BJ (cell line): ENCODE measurements at regions not wholly inside any gene's neighbourhood (a gene's known extent, or its start where the extent isn't known, plus 50 kb on each side); places are given as distances from the start of the nearest gene placed in this dataset.
A peak's percentile ranks its signal among the peaks of the same experiment; 100 is the strongest.

Experiments
- CTCF ChIA-PET: fragments of 350-600 bp; formaldehyde crosslinking; extraction: SDS; loops from one replicate; lab custom pipeline; 2021; ENCODE audit warnings: antibody characterized with exemption, inconsistent platforms; lab: Yijun Ruan, JAX
- POLR2A ChIA-PET: fragments of 300-600 bp; sonication (Branson Sonifier 250); formaldehyde crosslinking; extraction: SDS; loops from one replicate; lab custom pipeline; 2021; ENCODE audit warnings: antibody characterized with exemption; lab: Charles Lee
- DNase-seq: peaks from one replicate; pipeline ENCODE4 v3.0.0-alpha.2; 2011; ENCODE audit warnings: low read depth
- H3K27me3 ChIP-seq: 2 replicates; pipeline ENCODE4 v1.6.0; 2011; ENCODE audit warnings: low read length; ENCODE audit not compliant: control insufficient read depth, insufficient read depth
- H3K36me3 ChIP-seq: 2 replicates; pipeline ENCODE4 v1.5.1; 2011; ENCODE audit warnings: low read length; ENCODE audit not compliant: control insufficient read depth, insufficient read depth
- H3K4me3 ChIP-seq: 2 replicates; pipeline ENCODE4 v1.5.1; 2011; ENCODE audit warnings: low read depth, mild to moderate bottlenecking, control low read depth, low read length
- CTCF ChIP-seq: IDR thresholded peaks from 2 replicates; pipeline ENCODE4 v1.5.1; 2011; ENCODE audit warnings: low read depth, mild to moderate bottlenecking, control low read depth, inconsistent platforms, low read length, moderate library complexity; ENCODE audit not compliant: insufficient read depth

DNA sequence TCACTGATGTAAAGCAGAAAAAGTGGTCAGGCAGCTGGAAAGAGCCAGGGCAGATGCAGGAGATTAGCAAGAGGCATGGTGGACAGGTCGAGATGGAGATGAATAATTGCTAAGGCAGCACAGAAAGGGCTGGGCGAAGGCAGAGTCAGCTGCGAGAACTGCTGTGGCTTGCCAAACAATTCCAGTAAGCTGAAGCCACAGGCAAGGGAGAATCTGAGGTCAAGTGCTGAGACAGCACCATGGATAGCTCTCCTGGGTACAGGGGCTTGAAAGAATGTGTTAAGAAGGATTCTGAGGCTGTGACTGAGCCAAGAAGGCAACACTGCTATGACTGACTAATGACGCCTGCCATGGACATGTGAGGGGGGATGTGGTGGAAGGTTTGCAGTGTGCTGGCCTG, 220.8 kb upstream of the FOXA2 start:
- TF ChIP-seq CTCF, result no peak
- ChIA-PET CTCF (interaction anchor here (0.6 kb wide), 1 partner anchor 18 kb away, joined by 4 read pairs; no protein-coding TSS in a partner anchor), POLR2A (no interaction called here)
- Histone ChIP-seq H3K4me3 (no peak overlapping the region), H3K27me3 (peaks cover 2% of the 10 kb centered on the region), H3K36me3 (no peaks in the 10 kb centered on the region)
- DNase-seq, result peak; percentile 50

DNA sequence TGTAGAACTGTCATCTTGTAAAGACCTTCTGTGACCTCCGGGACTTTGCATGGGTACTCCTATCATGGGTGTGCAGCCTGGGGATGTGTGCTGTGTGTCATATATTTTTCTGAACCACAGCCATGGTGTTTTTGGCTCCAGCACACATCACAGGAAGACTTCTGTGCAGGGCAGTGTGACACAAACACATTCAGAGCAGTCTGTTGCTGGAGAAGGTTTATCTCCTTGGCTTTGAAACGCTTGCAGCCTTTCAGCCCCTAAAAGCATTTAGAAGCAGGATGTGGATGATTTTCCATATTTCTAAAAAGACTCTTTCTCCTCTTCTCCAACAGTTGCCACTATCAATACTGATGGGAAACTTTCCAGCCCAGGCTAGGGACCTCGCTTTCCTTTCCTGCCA, 221.6 kb upstream of the FOXA2 start:
- POLR2A ChIA-PET, result no interaction called here

GRCh38 chr20:22807045-22807444, 222.7 kb upstream of the FOXA2 start:
- Histone ChIP-seq H3K27me3 (peaks cover 2% of the 10 kb centered on the region), H3K4me3 (no peak overlapping the region), H3K36me3 (no peaks in the 10 kb centered on the region)
- POLR2A ChIA-PET, result no interaction called here
- no peak for TF ChIP-seq CTCF
- CTCF ChIA-PET, result no interaction called here
- DNase-seq, result no peak

More for the DNA sequence above, 221.6 kb upstream of the FOXA2 start:
- H3K27me3 ChIP-seq, result peaks cover 2% of the 10 kb centered on the region
- no peak overlapping the region for H3K4me3 ChIP-seq
- no peaks in the 10 kb centered on the region for H3K36me3 ChIP-seq
- CTCF ChIA-PET, result no interaction called here
- TF ChIP-seq CTCF, result no peak
- no peak for DNase-seq

DNA sequence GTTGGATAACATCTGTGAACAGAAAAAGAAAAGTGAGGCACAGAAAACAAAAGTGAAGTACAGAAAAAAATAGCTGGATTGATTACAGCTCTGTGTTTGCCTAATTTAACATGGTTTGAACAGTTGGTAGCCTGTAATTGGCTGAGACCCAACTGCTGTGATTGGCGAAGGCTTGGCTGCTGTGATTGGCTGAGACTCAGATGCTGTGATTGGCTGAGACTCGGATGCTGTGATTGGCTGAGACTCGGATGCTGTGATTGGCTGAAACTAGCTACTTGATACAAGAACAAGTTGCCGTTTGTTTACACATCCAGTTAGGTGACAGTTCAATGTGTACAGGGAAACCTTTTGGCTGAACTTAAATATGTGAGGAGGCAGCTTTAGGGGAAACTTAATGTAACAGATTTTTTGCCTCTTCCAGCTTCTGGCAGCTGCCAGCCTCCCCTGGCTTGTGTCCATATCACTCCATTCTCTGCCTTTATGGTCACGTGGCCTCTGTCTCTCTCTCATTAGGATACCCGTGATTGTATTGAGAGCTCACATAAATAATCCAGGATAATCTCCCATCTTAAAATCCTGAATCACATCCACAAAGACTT, 223.4 kb upstream of the FOXA2 start:
- CTCF ChIA-PET, result no interaction called here
- no peak for TF ChIP-seq CTCF
- POLR2A ChIA-PET, result no interaction called here
- no peaks in the 10 kb centered on the region for H3K36me3 ChIP-seq
- no peaks in the 10 kb centered on the region; the same call in 1 of the 2 replicates for H3K27me3 ChIP-seq
- no peak for DNase-seq
- no peak overlapping the region for H3K4me3 ChIP-seq

GRCh38 chr20:22808628-22809027, 224.3 kb upstream of the FOXA2 start:
- no peaks in the 10 kb centered on the region for H3K27me3 ChIP-seq
- ChIA-PET POLR2A (no interaction called here), CTCF (interaction anchor here (1.0 kb wide), 1 partner anchor 117 kb away, joined by 3 read pairs; no protein-coding TSS in a partner anchor)
- no peaks in the 10 kb centered on the region for H3K36me3 ChIP-seq
- DNase-seq, result no peak
- no peak overlapping the region for H3K4me3 ChIP-seq
- no peak for TF ChIP-seq CTCF
